SK-N-SH treated with all-trans-retinoic acid at 6 μM for 48 hours (cell line): ENCODE measurements at regions not wholly inside any gene's neighbourhood (a gene's known extent, or its start where the extent isn't known, plus 50 kb on each side); places are given as distances from the start of the nearest gene placed in this dataset.

Experiments
- ATAC-seq: fragments of 200-7000 bp; cut with Tn5 transposase; 3 replicates; pipeline ENCODE4 v1.9.1; 2020; ENCODE audit warnings: mild to moderate bottlenecking, moderate library complexity
- ARNTL ChIP-seq: fragments of 450-650 bp; formaldehyde crosslinking; IDR thresholded peaks from 2 replicates; pipeline ENCODE4 v1.5.0; 2020; ENCODE audit warnings: low read depth, mild to moderate bottlenecking, moderate library complexity, borderline replicate concordance
- BACH2 ChIP-seq: fragments of 250-450 bp; sonication (Bioruptor Pico); IDR thresholded peaks from 2 replicates; pipeline ENCODE4 v1.9.0; 2021; ENCODE audit warnings: mild to moderate bottlenecking, borderline replicate concordance
- CSDC2 ChIP-seq: fragments of 250-450 bp; sonication (Bioruptor Pico); IDR thresholded peaks from 2 replicates; pipeline ENCODE4 v1.5.0; 2020; ENCODE audit warnings: mild to moderate bottlenecking, moderate library complexity
- ESRRG ChIP-seq: fragments of 250-450 bp; sonication (Bioruptor Pico); IDR thresholded peaks from 2 replicates; pipeline ENCODE4 v1.6.1; 2021; ENCODE audit warnings: mild to moderate bottlenecking
- GLIS3 ChIP-seq: fragments of 250-450 bp; sonication (Bioruptor Pico); IDR thresholded peaks from 2 replicates; pipeline ENCODE4 v1.5.0; 2020; ENCODE audit warnings: mild to moderate bottlenecking, moderate library complexity
- ISL1 ChIP-seq: fragments of 250-450 bp; sonication (Bioruptor Pico); IDR thresholded peaks from 2 replicates; pipeline ENCODE4 v2.1.2; 2022; ENCODE audit warnings: mild to moderate bottlenecking, moderate library complexity
- OSR1 ChIP-seq: fragments of 250-450 bp; sonication (Bioruptor Pico); IDR thresholded peaks from 2 replicates; pipeline ENCODE4 v1.8.0; 2022; ENCODE audit warnings: moderate library complexity, mild to moderate bottlenecking, inconsistent platforms
- PPARA ChIP-seq: fragments of 250-450 bp; sonication (Bioruptor Pico); IDR thresholded peaks from 2 replicates; pipeline ENCODE4 v1.5.0; 2020; ENCODE audit warnings: mild to moderate bottlenecking, borderline replicate concordance
- RARB ChIP-seq: fragments of 250-450 bp; sonication (Bioruptor Pico); IDR thresholded peaks from 2 replicates; pipeline ENCODE4 v1.8.0; 2021; ENCODE audit warnings: mild to moderate bottlenecking, moderate library complexity
- SNAI2 ChIP-seq: fragments of 250-450 bp; sonication (Bioruptor Pico); IDR thresholded peaks from 2 replicates; pipeline ENCODE4 v1.5.0; 2020; ENCODE audit warnings: mild to moderate bottlenecking, moderate library complexity
- TCF4 ChIP-seq: fragments of 250-450 bp; sonication (Bioruptor Pico); IDR thresholded peaks from 2 replicates; pipeline ENCODE4 v1.8.0; 2021; ENCODE audit warnings: mild to moderate bottlenecking, moderate library complexity, borderline replicate concordance
- TOX ChIP-seq: fragments of 250-450 bp; sonication (Bioruptor Pico); IDR thresholded peaks from 2 replicates; pipeline ENCODE4 v1.8.0; 2021; ENCODE audit warnings: mild to moderate bottlenecking, moderate library complexity, borderline replicate concordance
- ZC3H10 ChIP-seq: fragments of 250-450 bp; sonication (Bioruptor Pico); IDR thresholded peaks from 2 replicates; pipeline ENCODE4 v1.5.1; 2021; ENCODE audit warnings: mild to moderate bottlenecking, moderate library complexity
- ZFP3 ChIP-seq: fragments of 250-450 bp; sonication (Bioruptor Pico); IDR thresholded peaks from 2 replicates; pipeline ENCODE4 v1.5.0; 2020; ENCODE audit warnings: mild to moderate bottlenecking, moderate library complexity
- ZNF70 ChIP-seq: fragments of 450-650 bp; formaldehyde crosslinking; IDR thresholded peaks from 2 replicates; pipeline ENCODE4 v1.5.0; 2020; ENCODE audit warnings: mild to moderate bottlenecking, moderate library complexity
- ZNF8 ChIP-seq: fragments of 450-650 bp; formaldehyde crosslinking; IDR thresholded peaks from 2 replicates; pipeline ENCODE4 v1.5.0; 2020; ENCODE audit warnings: mild to moderate bottlenecking, moderate library complexity
- TF ChIP-seq, protein P1 (sequence below): fragments of 250-450 bp; sonication (Bioruptor Pico); IDR thresholded peaks from 2 replicates; pipeline ENCODE4 v1.8.0; 2021; ENCODE audit warnings: low read depth, mild to moderate bottlenecking, moderate library complexity, borderline replicate concordance
- TF ChIP-seq, protein P2 (sequence below): fragments of 250-450 bp; sonication (Bioruptor Pico); IDR thresholded peaks from 2 replicates; pipeline ENCODE4 v1.5.1; 2021; ENCODE audit warnings: mild to moderate bottlenecking, moderate library complexity
- TF ChIP-seq, protein P3 (sequence below): fragments of 250-450 bp; sonication (Bioruptor Pico); IDR thresholded peaks from 2 replicates; pipeline ENCODE4 v1.5.0; 2020; ENCODE audit warnings: mild to moderate bottlenecking, moderate library complexity

DNA sequence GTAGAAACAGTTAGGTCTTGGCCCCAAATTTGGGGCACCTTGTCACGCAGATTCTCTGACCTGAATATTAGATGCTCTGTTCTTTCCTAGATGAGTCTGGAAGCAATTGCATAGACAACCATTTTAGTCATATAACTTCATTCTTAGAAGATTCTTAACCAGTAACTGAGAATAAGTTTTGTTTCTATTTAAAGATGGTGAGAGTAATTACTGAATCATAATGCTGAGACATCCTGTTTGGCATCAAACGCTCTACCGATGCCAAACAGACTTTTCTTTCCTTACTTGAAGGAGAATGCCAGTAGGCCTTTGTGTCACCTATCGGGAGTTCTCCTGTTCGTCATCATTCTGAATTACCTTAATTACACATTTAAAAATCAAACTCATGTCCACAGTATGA is 131.6 kb upstream of the ID4 start:
- peak; percentile 74 for ATAC-seq
- TF ChIP-seq TCF4 (CRISPR knock-in tag) (no peak), BACH2 (CRISPR knock-in tag) (no peak), SNAI2 (CRISPR knock-in tag) (no peak), CSDC2 (CRISPR knock-in tag) (no peak), ZNF8 (CRISPR knock-in tag) (no peak), ZNF70 (CRISPR knock-in tag) (no peak), ISL1 (no peak), RARB (CRISPR knock-in tag) (no peak), TOX (CRISPR knock-in tag) (no peak)
- TF ChIP-seq, protein P1, sequence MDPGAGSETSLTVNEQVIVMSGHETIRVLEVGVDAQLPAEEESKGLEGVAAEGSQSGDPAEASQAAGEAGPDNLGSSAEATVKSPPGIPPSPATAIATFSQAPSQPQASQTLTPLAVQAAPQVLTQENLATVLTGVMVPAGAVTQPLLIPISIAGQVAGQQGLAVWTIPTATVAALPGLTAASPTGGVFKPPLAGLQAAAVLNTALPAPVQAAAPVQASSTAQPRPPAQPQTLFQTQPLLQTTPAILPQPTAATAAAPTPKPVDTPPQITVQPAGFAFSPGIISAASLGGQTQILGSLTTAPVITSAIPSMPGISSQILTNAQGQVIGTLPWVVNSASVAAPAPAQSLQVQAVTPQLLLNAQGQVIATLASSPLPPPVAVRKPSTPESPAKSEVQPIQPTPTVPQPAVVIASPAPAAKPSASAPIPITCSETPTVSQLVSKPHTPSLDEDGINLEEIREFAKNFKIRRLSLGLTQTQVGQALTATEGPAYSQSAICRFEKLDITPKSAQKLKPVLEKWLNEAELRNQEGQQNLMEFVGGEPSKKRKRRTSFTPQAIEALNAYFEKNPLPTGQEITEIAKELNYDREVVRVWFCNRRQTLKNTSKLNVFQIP (CRISPR knock-in tag), result no peak

DNA sequence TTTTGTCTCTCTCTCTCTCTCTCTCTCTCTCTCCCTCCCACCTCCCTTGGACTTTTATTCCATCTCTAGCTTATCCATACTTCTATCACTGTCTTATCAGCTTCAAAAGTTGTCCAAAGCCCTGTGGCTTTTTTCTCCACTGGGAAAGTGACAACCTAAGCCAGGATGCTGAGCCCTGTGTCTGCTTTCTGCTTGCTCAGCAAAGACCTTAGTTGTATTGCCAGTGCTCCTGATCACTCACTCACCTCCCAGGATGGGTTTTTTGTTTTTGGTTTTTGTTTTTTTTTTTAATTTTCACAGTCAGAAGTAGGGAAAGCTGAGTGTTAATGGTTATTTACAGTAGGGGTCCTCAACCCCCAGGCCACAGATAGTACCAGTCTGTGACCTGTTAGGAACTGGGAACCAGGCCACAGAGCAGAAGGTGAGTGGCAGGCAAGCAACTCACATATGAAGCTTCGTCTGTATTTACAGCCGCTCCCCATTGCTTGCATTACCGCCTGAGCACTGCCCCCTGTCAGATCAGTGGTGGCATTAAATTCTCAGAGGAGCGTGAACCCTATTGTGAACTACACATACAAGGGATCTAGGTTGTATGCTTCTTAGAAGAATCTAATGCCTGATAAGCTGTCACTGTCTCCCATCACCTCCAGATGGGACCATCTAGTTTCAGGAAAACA is 125.0 kb upstream of the ID4 start:
- TF ChIP-seq ARNTL (CRISPR knock-in tag), result no peak
- TF ChIP-seq ZNF70 (CRISPR knock-in tag), result no peak
- TF ChIP-seq ZNF8 (CRISPR knock-in tag), result no peak
- no peak for TF ChIP-seq RARB (CRISPR knock-in tag)
- ATAC-seq, result no peak

DNA sequence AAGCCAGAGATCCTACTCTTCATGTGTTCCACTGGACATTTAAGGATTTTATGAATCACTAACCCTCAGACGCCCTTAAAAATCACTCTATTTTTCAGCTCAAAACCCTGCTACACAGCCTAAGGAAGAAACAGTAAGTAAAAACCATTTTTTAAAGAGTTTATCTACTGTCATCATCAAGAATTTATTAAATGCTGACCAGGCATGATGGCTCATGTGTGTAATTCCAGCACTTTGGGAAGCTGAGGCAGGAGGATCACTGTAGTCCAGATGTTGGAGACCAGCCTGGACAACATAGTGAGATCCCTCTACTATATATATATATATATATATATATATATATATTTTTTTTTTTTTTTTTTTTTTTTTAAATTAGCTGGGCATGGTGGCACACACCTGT is 124.2 kb upstream of the ID4 start:
- ATAC-seq, result no peak
- TF ChIP-seq ESRRG (CRISPR knock-in tag) (no peak), TOX (CRISPR knock-in tag) (no peak)

DNA sequence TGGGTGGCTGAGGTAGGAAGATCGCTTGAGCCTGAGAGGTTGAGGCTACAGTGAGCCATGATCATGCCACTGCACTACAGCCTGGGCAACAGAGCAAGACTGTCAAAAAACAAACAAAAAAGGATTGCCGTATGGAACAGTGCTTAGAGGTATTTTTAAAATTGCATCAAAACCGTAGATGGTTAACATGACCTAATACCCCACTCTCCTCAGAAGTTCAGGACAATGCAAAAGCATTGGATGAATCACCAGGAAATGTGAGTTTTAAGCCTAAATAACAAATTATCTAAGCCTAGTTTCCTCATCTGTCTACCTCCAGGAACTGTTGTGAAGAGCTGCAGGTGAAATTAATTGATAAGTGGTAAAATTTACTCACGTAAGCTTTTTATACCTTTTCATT is 123.8 kb upstream of the ID4 start:
- no peak for ATAC-seq

DNA sequence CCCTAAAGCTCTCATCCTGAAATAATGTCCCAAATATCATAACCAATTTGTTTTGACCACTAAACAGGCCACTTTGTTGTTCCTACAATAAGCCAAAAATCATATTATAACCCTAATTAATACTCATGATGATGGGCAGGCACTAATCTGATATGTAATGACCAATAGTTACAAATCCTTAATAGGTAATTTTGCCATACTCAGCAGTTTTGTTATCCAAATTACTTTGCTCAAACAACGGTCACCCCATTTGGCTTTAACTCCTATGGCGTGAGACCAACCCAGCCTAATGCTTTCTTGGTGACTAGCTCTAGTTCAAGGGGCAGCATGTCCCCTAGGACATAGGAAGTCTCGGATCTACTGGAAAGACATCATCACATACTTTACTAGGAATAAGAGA is 123.2 kb upstream of the ID4 start:
- no peak for ATAC-seq
- TF ChIP-seq GLIS3 (CRISPR knock-in tag), result no peak
- TF ChIP-seq, protein P2, sequence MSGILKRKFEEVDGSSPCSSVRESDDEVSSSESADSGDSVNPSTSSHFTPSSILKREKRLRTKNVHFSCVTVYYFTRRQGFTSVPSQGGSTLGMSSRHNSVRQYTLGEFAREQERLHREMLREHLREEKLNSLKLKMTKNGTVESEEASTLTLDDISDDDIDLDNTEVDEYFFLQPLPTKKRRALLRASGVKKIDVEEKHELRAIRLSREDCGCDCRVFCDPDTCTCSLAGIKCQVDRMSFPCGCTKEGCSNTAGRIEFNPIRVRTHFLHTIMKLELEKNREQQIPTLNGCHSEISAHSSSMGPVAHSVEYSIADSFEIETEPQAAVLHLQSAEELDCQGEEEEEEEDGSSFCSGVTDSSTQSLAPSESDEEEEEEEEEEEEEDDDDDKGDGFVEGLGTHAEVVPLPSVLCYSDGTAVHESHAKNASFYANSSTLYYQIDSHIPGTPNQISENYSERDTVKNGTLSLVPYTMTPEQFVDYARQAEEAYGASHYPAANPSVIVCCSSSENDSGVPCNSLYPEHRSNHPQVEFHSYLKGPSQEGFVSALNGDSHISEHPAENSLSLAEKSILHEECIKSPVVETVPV (CRISPR knock-in tag), result no peak
- TF ChIP-seq ESRRG (CRISPR knock-in tag), result no peak
- no peak for TF ChIP-seq ISL1
- no peak for TF ChIP-seq PPARA (CRISPR knock-in tag)

More for the DNA sequence above, 123.8 kb upstream of the ID4 start:
- no peak for TF ChIP-seq GLIS3 (CRISPR knock-in tag)
- no peak for TF ChIP-seq ESRRG (CRISPR knock-in tag)
- TF ChIP-seq OSR1 (CRISPR knock-in tag), result no peak
- TF ChIP-seq TOX (CRISPR knock-in tag), result no peak
- TF ChIP-seq PPARA (CRISPR knock-in tag), result no peak
- no peak for TF ChIP-seq ISL1
- no peak for TF ChIP-seq ZFP3
- TF ChIP-seq RARB (CRISPR knock-in tag), result no peak
- TF ChIP-seq, protein P3, sequence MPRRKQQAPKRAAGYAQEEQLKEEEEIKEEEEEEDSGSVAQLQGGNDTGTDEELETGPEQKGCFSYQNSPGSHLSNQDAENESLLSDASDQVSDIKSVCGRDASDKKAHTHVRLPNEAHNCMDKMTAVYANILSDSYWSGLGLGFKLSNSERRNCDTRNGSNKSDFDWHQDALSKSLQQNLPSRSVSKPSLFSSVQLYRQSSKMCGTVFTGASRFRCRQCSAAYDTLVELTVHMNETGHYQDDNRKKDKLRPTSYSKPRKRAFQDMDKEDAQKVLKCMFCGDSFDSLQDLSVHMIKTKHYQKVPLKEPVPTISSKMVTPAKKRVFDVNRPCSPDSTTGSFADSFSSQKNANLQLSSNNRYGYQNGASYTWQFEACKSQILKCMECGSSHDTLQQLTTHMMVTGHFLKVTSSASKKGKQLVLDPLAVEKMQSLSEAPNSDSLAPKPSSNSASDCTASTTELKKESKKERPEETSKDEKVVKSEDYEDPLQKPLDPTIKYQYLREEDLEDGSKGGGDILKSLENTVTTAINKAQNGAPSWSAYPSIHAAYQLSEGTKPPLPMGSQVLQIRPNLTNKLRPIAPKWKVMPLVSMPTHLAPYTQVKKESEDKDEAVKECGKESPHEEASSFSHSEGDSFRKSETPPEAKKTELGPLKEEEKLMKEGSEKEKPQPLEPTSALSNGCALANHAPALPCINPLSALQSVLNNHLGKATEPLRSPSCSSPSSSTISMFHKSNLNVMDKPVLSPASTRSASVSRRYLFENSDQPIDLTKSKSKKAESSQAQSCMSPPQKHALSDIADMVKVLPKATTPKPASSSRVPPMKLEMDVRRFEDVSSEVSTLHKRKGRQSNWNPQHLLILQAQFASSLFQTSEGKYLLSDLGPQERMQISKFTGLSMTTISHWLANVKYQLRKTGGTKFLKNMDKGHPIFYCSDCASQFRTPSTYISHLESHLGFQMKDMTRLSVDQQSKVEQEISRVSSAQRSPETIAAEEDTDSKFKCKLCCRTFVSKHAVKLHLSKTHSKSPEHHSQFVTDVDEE (CRISPR knock-in tag), result no peak
- no peak for TF ChIP-seq ZC3H10 (CRISPR knock-in tag)
- no peak for TF ChIP-seq TCF4 (CRISPR knock-in tag)
